T follicular helper cell (primary cell): ENCODE measurements at regions not wholly inside any gene's neighbourhood (a gene's known extent, or its start where the extent isn't known, plus 50 kb on each side); places are given as distances from the start of the nearest gene placed in this dataset.

Experiments used
- DNase-seq: peaks from one replicate; pipeline ENCODE4 v3.0.0-alpha.2; 2020; ENCODE audit warnings: low read depth

DNA sequence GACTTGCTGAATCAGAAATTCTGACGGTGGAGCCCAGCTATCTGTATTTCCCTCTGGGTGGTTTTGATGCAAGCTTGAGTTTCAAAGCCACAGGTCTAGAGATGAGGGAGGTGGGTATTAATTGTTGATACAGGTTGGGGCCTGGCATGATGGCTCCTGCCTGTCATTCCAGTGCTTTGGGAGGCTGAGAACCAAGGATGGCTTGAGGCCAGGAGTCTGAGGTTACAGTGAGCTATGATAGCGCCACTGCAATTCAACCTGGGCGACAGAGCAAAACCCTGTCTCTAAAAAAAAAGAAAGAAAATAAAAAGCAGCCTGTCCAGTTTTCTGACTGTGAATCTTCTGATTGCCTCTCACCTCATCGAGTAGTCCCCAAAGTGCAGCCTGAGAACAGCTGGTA, 184.8 kb upstream of the SASH1 start:
- DNase-seq = no peak

DNA sequence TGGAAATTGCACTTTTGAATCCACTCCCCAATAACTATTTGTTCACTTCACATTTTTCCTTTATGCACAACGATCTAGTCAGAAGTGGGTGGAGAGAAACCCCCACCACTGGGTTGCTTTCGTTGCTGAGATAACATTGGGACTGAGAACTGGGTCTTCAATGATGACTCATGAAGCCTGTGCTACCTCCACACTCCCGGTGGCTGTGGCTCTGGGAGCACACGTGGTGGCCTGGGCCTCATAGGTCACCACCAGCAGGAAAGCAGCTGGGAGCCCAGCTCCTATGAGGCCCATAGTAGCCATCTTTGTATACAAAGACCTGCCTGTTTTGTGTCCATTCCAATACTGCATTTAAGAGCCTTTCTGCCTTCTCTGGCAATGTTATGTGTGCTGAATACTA, 178.0 kb upstream of the SASH1 start:
- no peak for DNase-seq

DNA sequence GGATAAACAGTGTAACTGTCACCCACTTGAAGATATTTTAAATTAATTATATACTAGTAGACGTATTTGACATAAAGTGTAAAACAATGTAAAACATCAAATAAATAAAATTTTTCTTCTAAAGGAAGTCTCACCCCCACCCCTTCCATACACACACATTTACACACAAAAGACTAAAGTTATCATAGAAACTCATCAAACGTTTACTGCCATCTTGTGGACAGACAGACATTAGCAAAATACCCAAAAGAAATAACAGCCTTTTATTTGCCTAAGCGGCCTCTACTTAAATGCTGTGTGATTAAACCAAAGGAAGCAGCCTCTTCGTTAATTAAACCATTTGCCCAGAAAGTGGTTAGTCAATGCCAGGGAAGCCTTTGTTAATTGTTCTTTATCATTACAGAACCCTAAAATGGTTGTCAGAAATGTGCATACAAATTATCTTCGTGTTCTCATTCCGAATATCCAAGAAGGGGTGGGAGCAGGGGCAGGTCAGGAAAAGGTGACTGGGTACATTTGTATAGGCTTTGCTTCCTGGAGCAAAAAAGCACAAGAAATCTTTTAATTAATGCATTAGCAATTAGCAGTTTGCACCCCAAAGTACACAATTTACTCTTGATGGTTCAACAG, 176.2 kb upstream of the SASH1 start:
- no peak for DNase-seq

DNA sequence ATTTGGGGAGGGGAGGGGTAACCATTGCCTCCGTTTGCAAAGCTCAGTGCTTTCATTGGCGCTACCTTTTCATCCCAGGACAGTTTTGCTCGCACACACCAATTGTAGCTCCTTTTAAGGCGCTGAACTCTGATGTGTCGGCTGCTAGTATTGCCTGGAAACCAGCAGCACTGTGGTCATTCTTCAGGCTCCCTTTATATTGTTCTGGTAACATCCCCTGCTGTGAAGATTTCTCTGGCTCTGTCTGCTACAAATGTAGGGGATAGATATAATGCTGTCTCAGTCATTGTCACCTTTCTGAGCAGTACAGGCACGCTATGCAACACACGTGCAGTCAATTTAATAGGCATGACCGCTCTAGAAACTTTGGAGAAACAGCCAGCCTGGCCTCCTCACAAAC, 172.9 kb upstream of the SASH1 start:
- DNase-seq = no peak

DNA sequence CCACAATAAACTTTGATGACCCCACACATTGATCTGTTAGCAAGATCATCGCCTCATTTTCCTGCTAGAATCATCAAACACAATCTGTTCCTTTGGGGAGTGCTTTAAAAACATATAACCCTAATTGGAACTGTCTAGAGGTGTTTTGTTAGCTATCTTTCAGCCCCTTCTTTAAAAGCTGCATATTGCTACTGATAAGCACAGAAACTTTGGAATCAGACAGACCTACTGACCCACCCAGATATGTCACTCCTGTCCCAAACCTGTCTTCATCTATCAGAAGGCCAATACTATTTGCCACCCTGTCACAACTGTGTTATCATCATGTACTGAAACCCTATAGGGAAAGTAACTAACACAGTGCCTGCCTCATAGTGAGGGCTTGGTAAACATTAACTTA, 172.4 kb upstream of the SASH1 start:
- no peak for DNase-seq

DNA sequence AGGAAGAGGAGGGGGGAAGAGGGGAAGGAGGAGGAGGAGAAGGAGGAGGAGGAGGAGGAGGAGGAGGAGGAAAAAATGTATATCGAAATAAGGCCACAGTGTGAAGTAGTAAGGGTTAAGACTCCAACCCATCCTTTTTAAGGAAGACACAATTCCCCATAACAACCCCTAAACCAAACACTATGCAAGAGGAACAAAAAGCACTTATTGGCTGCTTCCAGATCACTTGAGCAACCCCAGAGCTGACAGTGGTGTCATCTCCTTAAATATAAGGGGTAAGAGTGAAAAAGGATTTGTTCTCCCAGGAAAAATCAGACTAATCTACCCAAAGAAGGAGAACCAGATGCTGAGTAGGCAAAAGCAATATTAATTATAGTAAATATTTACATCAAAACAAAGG, 169.1 kb upstream of the SASH1 start:
- DNase-seq = no peak

DNA sequence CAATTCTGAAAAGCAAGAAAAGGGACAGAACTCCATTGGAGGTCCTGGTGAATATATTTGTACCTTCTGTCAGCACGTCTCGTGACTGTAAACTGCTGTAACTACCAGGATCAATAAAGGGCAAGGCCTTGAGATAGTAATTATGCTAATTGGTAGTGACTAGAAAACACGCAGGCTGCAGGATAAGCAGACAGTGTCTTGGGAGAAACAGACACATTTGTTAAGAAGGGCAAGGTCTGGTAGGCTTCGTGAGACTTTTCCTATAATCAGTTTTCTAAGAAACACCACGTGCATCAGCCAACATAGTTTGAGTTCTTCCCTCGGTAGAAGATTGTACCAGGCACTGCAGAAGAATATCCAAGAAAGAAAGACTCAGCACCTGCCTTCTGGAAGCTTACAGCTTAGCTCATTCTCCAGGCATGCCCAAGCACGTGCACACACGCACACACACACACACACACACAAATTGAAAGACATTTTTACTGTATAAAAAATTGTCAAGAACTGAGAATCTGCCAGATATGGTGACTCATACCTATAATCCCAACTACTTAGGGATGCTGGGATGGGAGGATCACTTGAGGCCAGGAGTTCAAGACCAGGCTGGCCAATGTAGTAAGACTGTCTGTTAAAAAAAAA, 167.0 kb upstream of the SASH1 start:
- DNase-seq = no peak

DNA sequence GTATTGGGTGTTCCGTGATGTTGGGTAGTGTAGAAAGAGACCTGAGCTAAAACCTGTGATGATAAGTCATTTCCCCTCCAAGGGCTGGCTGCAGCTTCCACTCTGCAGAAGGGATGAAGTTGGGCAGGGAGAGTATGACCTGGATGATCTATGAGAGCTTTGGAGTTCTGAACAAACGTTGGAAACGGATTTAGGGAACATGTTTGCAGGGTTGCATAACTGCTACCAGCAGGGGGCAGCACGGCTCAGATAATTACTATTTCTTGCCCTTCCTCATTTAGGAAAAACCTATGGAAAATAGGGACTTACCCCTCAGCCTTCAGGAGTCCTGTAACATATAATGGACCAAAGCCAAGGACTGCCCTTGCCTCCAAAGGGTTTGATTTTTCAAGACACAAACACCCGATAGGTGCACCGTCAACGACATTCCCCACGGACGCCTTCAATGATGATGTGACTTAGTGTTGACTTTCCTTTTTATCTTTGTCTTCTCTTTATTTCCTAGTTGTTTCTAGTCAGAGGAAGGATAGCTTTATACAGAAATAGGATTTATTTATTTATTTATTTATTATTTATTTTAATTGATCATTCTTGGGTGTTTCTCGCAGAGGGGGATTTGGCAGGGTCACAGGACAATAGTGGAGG, 164.9 kb upstream of the SASH1 start:
- no peak for DNase-seq

DNA sequence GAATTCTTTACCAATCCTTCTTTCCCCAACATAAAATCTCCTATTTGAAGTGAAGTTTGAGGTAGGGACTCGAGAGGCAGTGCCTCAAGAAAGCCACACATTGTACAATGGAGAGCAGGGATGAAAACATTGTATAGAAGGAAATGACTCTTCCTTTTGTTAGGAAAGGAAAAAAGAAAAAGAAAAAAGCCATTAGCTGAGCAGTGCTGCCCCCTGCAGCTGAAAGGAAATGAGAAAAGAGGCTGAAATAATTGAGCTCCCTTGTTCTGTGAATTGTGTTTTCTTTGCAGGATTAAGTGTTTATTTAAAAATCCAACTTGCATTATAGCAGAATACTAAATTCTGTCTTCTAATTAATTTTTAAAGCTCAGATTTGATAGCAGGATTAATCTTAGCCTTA, 162.9 kb upstream of the SASH1 start:
- no peak for DNase-seq

DNA sequence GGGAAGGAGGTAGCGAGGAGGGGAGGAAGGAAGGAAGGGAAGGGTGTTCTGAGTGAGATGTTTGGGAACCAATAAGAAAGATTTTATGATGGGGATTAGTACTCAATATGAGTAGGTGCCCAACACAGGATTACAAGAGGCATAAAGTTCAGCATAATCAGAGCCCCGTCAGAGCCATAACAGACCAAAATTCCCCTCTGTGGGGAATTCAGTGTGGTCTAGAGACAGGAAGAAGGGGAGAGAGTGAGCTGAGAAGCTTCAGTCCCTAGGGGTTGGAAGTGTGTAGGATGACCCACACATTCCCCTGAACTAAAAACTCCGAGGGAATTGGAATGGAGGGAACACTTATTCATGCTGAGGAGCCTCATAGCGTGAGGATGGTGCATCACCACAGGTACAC, 160.3 kb upstream of the SASH1 start:
- no peak for DNase-seq

DNA sequence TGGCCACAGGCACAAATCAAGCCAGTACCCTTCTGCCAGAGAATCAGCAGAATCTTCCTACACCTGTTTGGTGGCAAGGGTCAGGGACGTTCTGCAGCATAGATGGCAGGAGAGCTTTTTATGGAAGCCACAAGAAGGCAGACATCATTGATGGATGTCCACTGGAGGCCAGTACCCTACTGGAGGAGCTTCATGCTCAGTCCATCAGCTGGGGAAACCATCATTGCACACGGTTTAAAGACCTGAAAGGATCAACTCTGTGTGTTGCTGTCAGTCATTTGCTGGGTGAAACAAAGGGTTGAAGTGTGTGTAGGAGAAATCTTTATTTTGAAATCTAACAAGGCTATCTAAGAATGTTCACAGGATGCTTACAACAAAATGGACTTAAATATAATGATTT, 158.9 kb upstream of the SASH1 start:
- no peak for DNase-seq

DNA sequence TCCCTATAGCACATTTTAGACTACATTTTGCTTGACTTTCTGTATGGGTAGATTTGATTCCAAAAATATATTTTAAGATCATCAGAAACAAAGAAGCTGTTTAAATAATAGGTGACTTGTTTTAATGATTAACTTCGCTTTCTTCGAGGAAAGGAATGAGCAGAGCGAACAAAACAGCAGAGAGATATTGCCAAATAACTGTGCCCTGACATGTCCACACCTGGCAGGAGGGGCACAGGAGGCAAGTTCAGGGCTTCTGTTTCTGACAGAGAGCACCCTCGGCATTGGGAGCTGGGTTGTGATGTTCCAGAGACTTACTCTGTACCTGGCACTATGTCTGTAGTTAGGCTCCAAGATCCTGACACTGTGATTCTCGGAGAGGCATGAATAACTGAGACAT, 155.7 kb upstream of the SASH1 start:
- DNase-seq = no peak

DNA sequence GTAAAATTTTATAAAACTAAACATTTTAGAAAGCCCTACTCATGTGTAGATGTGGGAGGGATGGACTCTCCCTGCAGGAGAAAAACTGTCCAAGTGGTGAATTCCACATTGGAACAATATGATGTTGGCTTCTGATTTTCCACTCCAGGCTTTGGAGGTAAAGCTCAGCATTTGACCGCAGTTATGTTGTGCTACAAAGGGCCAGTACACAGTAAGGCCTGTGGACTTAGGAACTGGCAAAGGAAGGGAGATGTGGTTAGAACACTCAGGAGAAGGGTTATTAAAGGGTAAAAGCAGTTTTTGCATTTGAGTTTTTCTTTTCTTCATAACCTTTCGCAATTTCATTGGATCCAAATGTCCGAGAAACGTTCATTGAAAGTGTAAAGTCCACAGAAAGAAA, 150.3 kb upstream of the SASH1 start:
- no peak for DNase-seq

DNA sequence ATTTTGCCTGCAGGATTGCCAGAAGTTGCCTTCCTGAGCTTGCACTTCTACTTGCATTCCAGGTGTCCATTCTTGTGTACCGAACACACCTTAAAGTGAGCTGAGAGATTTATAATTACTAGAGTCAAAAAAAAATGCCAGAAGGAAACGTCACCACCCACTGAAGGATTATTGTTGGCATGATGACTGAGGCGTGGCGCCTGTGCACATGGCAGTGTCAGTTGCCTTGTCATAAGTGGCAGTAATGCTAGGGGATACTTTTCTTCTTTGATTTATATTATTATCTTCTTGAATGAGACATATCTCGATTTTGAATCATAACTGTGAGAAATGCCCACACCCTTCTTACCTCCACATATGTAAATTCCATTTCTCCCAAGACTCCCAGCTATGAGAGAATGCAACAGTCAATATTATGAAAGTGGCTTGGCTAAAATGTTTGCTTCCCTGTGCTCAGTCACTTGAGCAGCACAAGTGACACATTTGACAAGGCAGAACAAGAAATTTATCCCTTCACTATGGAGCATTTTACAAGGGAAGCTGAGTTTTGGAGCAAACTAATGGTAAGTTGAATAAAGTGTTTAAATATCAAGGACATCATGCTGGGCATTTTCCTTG, 149.5 kb upstream of the SASH1 start:
- no peak for DNase-seq

DNA sequence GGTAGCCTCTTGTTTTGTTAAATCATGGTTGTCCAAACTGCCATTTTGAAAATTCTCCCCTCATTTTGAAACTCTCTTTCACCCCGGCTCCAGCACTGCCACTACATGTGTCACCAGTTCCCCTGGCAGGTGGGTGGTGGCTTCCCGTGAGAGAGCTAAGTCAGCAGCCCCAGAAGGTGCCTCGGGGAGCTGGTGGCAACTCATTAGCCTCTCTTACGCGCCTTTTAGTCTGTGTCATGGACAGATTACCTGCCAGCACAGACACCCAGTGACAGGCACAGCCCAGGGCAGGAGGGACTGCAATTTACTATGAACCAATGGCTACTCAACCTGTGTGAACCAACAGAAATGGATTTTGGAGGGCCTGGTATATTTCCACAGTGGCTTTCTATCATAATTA, 147.1 kb upstream of the SASH1 start:
- DNase-seq = no peak

DNA sequence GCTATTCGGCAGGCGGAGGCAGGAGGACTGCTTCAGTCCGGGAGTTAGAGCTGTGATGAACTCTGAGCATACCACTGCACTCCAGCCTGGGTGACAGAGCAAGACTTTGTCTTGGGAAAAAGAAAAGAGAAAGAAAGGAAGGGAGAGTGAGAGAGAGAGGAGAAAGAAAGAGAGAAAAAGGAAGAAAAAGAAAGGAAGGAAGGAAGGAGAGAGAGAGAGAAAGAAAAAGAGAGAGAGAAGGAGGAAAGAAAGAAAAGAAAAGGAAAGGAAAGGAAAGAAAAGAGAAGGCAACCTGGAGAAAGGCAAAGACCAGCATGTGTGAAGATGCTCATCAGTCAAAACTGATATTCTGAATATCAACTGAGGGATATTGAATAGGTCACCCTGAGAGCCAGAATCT, 143.1 kb upstream of the SASH1 start:
- DNase-seq = no peak

DNA sequence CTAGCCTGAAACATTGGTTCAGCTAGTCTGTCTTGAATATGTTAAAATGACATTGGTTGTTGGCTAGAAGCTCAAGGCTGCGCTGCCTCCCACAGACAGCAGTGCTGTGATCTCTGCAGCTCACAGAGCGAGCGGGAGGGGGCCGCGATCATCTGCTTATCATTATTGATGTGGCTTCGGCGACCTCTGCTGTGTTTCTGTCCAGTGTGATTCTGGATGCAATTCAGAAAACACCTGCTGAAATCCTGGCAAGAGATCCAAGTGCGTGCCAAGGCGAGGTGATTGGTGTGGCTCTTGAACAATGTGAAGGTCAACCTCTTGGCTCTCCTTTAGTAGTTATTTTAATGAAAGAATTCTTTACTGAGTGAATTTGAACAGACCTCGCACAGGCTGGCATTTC, 142.3 kb upstream of the SASH1 start:
- DNase-seq = no peak

DNA sequence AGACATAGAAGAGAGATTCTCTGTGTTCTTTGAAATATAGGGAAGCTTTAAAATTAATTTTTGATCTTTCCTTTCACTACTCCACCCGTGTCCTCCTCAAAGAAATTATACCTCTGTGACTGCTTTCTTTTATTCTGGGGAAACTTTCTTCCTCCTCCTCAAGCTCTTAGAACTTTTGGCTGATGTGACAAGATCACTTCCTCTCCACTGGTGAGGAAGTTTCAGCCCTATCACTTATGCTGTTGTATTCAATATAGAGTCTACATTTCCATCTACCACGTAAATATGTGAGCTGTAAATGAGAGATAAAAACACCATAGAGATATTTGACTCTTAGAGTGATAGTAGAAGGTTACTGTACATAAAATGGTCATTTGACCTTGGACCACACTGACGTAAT, 141.9 kb upstream of the SASH1 start:
- DNase-seq = no peak

DNA sequence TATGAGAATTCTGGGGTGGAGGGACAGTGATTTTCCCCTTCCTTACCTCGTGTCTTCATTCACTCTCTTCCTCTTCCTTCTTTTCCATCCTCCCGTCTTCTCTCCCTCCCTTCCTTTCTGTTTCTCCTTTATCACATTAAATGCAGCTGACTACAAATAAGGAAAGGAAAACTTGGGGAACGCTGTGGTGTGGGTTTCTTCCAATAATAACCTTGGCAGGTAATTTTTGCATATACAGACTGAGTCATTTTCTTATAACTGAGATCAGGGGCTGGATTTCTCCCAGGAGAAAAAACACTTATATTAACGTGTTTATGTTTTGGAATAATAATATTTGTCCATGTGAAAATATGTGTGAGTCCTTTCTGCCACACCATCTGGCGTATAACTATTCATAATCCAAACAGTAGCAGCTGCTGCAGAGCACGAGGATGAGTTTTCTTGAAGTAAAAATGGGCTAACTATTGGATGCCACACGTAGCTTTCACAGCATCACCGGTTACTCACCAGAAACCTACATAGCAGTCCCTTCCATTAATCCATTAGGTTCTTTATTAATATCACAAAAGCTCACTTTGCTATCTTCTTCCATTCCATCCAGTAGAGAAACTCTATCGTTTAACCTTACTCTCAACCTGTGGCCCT, 139.2 kb upstream of the SASH1 start:
- no peak for DNase-seq

DNA sequence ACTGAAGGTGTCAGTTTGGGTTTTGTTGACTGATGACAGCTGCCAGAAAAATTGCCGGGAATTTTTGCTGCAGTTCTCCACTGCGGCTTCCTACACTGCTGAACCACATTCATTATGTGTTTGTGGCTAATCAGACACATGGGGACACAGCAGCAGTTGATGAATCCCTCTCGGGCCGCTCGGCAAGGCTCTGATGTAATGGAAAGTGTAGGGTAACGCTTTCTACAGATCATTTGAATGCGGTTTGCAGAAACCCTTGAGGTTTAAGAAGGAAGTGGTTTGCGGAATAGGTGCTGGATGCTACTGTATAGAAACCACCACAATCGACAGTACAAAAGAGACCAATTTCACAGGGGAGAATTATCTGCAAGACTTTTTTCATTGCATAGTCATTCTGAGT, 138.7 kb upstream of the SASH1 start:
- peak; percentile 27 for DNase-seq

DNA sequence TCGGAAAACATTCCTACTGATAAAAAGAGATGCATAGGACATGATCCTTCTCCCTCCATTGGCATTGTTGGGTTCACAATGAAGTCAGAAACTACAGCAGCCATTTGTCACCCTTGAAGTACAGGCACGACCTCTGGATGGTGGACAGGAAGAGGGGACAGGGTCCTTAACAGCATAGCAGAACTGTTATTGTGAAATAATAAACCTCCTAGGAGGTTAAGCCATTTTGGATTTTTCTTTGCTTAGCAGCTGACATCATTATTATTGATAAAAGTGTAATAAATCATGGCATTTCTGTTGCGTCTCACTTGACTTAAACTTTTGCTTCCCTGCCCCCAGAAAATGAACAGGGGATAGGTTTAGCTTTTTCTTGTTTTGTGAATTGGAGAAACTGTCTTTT, 134.3 kb upstream of the SASH1 start:
- no peak for DNase-seq

DNA sequence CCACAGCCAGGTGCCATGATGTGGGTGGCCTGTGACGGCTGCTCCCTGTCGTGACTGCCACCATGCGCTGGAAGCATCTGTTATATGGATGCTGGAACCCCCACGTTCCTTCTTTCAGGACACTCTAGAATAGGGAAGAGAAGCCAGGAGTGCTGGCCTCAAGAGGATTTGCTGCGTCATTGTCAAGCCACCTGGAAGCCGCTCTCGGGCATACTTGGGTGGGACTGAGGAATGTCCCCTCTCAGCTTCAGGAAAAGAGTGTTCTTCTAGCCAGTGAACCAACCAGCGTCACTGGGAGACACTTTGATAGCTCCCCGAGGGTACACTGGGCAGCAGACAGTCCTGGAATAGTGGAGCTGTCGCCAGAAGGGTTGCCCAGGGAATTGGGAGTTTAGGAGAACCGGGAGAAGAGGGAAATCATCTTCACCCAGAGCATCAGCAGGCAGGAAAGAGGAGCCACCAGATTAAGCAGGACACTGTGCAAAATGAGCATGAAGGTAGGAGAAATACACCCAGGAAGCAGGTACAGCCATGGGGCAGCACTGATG, 130.8 kb upstream of the SASH1 start:
- DNase-seq = no peak

DNA sequence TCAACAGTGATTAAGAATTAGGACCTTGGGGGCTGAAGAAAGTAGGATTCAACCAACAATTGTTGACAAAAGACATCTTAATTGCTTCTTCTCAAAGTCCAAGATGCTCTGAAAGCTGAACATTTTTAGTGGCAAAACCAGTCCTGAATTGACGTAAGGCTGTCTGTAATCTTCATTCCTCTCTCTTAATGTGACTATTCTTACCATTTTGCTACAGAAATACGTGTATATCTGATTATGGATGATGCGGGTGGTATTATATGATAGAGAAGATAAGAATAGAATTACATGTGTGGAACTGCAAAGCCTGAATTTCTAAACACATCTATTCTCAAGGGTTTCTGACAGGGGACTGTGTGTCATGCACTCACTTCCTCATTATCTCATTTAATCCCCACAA, 130.3 kb upstream of the SASH1 start:
- no peak for DNase-seq
